ENCODE measurements at regions not wholly inside any gene's neighbourhood (a gene's known extent, or its start where the extent isn't known, plus 50 kb on each side); places are given as distances from the start of the nearest gene placed in this dataset.
A peak's percentile ranks its signal among the peaks of the same experiment; 100 is the strongest.

DNA sequence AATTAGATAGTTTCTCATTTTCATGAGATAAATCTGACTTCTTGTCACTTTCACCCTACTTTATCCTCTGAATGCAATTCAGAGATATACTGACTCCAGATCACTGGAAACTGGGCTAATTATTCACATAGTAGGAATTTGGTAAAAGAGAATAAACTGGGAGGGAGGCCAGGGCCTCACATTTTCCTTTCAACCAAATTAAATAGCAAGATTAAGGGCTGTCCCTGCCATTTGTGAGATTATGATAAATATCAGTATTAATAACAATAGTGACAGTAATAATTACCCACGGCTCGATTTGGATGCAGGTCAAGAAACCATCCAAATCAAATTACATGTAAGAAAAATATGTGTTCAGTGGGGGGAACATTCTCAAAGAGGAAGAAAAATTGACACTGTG lies 140.5 kb downstream of the CD83 start:
- no TSS peak for BruUV-seq (replicated peaks)
- Histone ChIP-seq H3K4me2 (ENCODE audit: low read length) (no peak overlapping the region), H3K36me3 (ENCODE audit: insufficient read depth, low read length) (no peaks in the 10 kb centered on the region; the same call in 1 of the 2 replicates), H2AFZ (ENCODE audit: low read length) (no peak overlapping the region), H3K4me3 (ENCODE audit: low read depth, low read length, poor library complexity, severe bottlenecking) (no peak overlapping the region), H4K20me1 (ENCODE audit: insufficient read depth, low read length) (no peaks in the 10 kb centered on the region), H3K4me1 (ENCODE audit: insufficient read depth, low read length, poor library complexity, severe bottlenecking) (peaks cover 67% of the 10 kb centered on the region), H3K9me2 (ENCODE audit: insufficient read depth, low read length) (no peaks in the 10 kb centered on the region), H3K27ac (ENCODE audit: low read depth, low read length, poor library complexity, severe bottlenecking) (no peak overlapping the region), H3K9me3 (ENCODE audit: low read length) (peaks cover 17% of the 10 kb centered on the region; the same call in 1 of the 2 replicates), H3K79me2 (ENCODE audit: insufficient read depth, low read depth, low read length) (no peaks in the 10 kb centered on the region)
- POLR2A ChIA-PET = interaction anchor here (0.7 to 1.1 kb wide), 3 partner anchors 8 to 36 kb away, joined by 3 to 4 read pairs (median 3); no protein-coding TSS in a partner anchor
- TF ChIP-seq, protein P1, sequence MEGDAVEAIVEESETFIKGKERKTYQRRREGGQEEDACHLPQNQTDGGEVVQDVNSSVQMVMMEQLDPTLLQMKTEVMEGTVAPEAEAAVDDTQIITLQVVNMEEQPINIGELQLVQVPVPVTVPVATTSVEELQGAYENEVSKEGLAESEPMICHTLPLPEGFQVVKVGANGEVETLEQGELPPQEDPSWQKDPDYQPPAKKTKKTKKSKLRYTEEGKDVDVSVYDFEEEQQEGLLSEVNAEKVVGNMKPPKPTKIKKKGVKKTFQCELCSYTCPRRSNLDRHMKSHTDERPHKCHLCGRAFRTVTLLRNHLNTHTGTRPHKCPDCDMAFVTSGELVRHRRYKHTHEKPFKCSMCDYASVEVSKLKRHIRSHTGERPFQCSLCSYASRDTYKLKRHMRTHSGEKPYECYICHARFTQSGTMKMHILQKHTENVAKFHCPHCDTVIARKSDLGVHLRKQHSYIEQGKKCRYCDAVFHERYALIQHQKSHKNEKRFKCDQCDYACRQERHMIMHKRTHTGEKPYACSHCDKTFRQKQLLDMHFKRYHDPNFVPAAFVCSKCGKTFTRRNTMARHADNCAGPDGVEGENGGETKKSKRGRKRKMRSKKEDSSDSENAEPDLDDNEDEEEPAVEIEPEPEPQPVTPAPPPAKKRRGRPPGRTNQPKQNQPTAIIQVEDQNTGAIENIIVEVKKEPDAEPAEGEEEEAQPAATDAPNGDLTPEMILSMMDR (conservative IDR thresholded peaks at IDR 0.05; ENCODE audit: low read length) = no peak
- no peak for TF ChIP-seq EZH2phosphoT487 (IDR thresholded peaks at IDR 0.05; ENCODE audit: borderline replicate concordance, low read depth, low read length)
- intact Hi-C loops (cut with micrococcal nuclease; ENCODE audit: unreplicated experiment) = no loop called here
- no peak for DNase-seq (ENCODE audit: low spot score)
- CTCF ChIA-PET (ENCODE audit: unreplicated experiment) = no interaction called here

DNA sequence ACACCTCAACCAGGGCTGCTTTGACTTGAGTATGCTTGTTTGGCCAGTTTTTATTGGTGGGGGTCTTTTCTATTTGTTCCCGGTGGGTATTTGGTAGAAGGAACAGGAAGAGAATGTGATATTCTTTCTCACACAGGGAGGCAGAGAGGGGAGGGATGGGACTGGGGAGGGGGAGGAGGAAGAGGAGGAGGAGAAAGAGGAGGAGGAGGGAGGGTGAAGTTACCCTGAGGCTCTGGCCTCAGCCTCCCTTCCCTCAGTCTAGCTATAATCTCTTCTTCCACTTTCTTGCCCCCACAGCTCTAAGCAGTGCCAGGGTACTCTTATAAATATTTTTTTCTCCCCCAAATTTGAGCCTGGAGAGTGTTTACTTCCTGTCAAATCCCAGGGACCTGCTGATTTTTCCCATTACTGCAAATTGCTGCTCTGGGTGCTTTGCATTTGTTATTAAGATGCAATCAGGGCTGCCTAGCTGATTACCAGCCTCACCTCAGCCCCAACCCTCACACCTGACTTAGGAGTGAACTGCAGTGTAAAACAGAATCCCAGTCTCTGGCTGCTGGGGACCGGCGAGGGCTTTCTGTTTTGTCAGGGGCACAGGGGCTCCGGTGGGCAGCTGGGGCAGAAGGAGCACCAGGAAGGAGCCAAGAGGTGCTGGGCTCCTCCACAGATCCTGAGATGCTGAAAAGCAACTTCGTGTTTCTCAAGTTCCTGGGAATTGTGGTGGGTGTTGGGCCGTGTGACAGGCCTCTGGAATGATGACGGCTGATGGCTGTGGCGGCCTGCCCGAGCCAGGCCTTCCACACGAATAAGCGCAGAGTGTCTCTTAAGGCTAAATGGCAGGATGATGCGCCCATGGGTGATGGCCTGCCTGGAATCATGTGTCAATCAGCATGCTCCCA lies 141.4 kb downstream of the CD83 start:
- intact Hi-C loops (cut with micrococcal nuclease; ENCODE audit: unreplicated experiment) = no loop called here
- no TSS peak for BruUV-seq (replicated peaks)
- Histone ChIP-seq H3K27ac (ENCODE audit: low read depth, low read length, poor library complexity, severe bottlenecking) (no peak overlapping the region), H3K9me2 (ENCODE audit: insufficient read depth, low read length) (no peaks in the 10 kb centered on the region), H3K79me2 (ENCODE audit: insufficient read depth, low read depth, low read length) (no peaks in the 10 kb centered on the region), H3K4me1 (ENCODE audit: insufficient read depth, low read length, poor library complexity, severe bottlenecking) (peaks cover 58% of the 10 kb centered on the region), H3K4me3 (ENCODE audit: low read depth, low read length, poor library complexity, severe bottlenecking) (no peak overlapping the region), H3K4me2 (ENCODE audit: low read length) (no peak overlapping the region; the same call in 1 of the 2 replicates), H3K9me3 (ENCODE audit: low read length) (peaks cover 25% of the 10 kb centered on the region), H2AFZ (ENCODE audit: low read length) (peak overlapping the region; percentile 69; the same call in 1 of the 2 replicates), H3K36me3 (ENCODE audit: insufficient read depth, low read length) (peaks cover 4% of the 10 kb centered on the region; the same call in 1 of the 2 replicates), H4K20me1 (ENCODE audit: insufficient read depth, low read length) (no peaks in the 10 kb centered on the region)
- no peak for TF ChIP-seq EZH2phosphoT487 (IDR thresholded peaks at IDR 0.05; ENCODE audit: borderline replicate concordance, low read depth, low read length)
- TF ChIP-seq, protein P1 (conservative IDR thresholded peaks at IDR 0.05; ENCODE audit: low read length) = no peak
- DNase-seq (ENCODE audit: low spot score) = no peak
- POLR2A ChIA-PET = interaction anchor here (0.7 to 1.1 kb wide), 2 partner anchors 18 to 37 kb away, joined by 3 read pairs; no protein-coding TSS in a partner anchor
- CTCF ChIA-PET (ENCODE audit: unreplicated experiment) = interaction anchor here (0.8 kb wide), 1 partner anchor 110 kb away, joined by 3 read pairs; no protein-coding TSS in a partner anchor
